WI38 (cell line): ENCODE measurements at regions not wholly inside any gene's neighbourhood (a gene's known extent, or its start where the extent isn't known, plus 50 kb on each side); places are given as distances from the start of the nearest gene placed in this dataset.

Source experiments
- H3K4me3 ChIP-seq: 2 replicates; pipeline ENCODE4 v1.5.1; 2011; ENCODE audit warnings: low read depth, mild to moderate bottlenecking, control low read depth, low read length
- CTCF ChIP-seq: IDR thresholded peaks from 2 replicates; pipeline ENCODE4 v1.5.1; 2012; ENCODE audit warnings: low read depth, mild to moderate bottlenecking, control low read depth, low read length

DNA sequence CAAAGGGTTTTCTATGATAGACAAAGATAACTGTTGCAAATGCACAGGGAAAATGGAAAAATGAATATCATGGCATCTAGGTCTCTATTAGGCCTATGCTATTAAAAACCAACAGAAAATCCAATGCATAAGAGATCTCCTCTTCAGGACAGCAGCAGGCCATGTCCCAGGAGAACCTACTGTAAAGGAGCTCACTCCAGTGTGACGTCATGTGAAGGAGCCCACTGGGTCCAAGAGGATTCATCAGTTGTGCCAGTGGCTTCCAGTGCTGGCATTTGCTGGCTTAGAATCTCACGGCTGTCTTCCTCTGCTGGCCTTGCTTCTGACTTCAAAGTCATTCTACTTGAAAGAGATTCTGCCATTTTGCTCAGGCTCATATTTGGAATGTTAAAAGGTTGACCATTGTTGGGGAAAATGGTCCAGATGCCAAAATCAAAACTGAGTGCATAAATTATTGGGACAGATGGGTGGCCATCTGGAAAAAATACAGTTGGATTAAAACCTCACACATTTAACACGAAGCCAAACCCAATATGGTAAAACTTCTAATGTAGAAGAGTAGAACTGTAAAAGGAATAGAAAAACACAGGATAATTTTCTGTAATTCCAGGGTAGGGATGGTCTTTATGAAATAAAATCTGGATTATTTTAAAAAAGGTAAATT is 75.4 kb upstream of the ARID2 start:
- no peak for TF ChIP-seq CTCF
- H3K4me3 ChIP-seq = no peak overlapping the region

DNA sequence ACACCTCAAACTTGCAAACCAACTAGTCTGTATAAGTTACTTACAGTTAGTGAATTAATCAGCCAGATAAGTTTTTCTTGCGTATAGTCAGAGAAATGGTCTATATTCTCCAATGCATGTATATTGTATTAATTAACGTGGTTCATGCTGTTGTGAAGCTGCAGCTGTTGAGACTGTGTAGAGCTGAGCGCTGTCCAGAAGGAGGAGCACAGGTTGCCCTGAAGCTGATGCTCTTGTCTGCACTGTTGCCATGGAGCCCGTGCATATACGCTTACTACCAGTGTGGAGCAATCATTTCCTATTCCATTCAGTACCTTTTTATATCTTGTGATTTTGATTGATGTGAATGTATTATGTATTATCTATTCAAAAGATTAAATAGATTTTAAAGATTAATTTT is 74.3 kb upstream of the ARID2 start:
- no peak for TF ChIP-seq CTCF
- H3K4me3 ChIP-seq = no peak overlapping the region

- TF ChIP-seq CTCF = no peak
- no peak overlapping the region for H3K4me3 ChIP-seq
Observed at GRCh38 chr12:45655743-45656142, 73.8 kb upstream of the ARID2 start.

- H3K4me3 ChIP-seq = no peak overlapping the region
- no peak for TF ChIP-seq CTCF
Observed at GRCh38 chr12:45658020-45658419, 71.5 kb upstream of the ARID2 start.

- no peak for TF ChIP-seq CTCF
- no peak overlapping the region for H3K4me3 ChIP-seq
Observed at GRCh38 chr12:45660330-45660729, 69.2 kb upstream of the ARID2 start.

GRCh38 chr12:45663455-45663854 is 66.1 kb upstream of the ARID2 start:
- H3K4me3 ChIP-seq = no peak overlapping the region

DNA sequence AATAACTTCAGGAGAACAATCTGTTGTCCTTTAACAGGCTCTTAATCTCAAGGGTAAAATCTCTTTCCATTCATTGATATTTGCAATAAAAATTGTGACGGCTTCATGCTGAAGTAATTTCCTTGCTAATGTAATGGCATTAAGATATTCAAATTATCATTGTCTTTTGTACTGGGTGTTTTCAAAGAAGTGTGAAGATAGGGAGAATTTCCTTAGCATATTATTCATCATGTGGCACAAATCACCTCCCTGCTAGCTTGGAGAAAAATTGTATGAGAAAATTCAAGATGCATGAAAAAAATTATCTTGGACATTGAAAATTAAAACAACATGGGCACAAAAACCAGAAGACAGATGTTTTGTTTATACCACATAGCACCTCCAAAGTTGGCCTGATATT is 63.6 kb upstream of the ARID2 start:
- no peak for TF ChIP-seq CTCF
- H3K4me3 ChIP-seq = no peak overlapping the region

More at GRCh38 chr12:45663455-45663854, 66.1 kb upstream of the ARID2 start:
- no peak for TF ChIP-seq CTCF
